ENCODE measurements at regions not wholly inside any gene's neighbourhood (a gene's known extent, or its start where the extent isn't known, plus 50 kb on each side); places are given as distances from the start of the nearest gene placed in this dataset.

DNA sequence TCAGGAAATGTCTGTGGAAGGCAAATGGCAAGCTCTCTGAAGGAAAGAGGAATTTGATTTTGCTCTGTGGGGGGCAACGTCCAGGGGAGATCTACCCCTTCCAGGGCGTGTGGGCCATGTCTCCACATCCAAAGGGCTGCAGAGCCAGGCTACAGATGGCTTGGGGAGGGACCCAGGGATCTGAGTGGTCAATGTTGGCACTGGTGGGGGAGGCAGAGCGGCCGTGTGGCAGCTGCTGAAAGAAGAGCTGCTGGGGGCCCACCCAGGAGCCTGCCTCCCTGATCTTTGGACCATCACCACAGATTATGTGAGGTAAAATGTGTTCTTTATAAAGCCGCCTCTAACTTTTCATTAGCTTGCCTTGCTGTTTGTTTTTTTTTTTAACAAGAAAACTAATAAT is 144.1 kb downstream of the HERPUD2 start:
- H3K27ac Mint-ChIP-seq (ENCODE audit: low read depth) = no peak overlapping the region

DNA sequence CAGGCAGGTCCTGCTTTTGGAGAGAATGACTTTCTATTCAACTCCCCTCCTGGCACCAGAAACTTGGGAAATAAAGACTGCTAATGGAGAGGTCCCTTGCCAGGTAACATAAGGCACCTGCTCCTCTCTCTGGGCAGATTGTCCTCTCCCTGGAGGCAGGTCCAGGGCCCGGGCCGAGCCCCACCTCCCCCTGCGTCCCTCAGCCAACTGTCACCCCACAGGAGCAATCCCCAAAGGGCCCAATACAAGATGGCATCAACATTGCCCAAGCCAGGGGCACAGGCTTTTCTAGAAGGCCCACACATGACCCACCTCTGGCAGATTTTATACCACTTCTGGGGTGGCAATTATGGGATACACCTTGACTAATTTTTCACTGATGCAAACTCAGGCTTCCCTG is 145.2 kb downstream of the HERPUD2 start:
- Mint-ChIP-seq H3K4me3 (no peak overlapping the region), H3K9me3 (no peaks in the 10 kb centered on the region), H3K27ac (ENCODE audit: low read depth) (no peak overlapping the region), H3K4me1 (no peaks in the 10 kb centered on the region), H3K36me3 (ENCODE audit: insufficient read depth) (peaks cover 2% of the 10 kb centered on the region), H3K27me3 (peaks cover 47% of the 10 kb centered on the region)
- ATAC-seq (replicated peaks; ENCODE audit: extremely low read depth, poor library complexity, severe bottlenecking) (no peak), DNase-seq (ENCODE audit: low spot score in 2 of 2) (no peak)

More for the DNA sequence above, 144.1 kb downstream of the HERPUD2 start:
- Mint-ChIP-seq H3K36me3 (ENCODE audit: insufficient read depth) (peaks cover 2% of the 10 kb centered on the region), H3K9me3 (no peaks in the 10 kb centered on the region), H3K4me1 (no peaks in the 10 kb centered on the region), H3K4me3 (no peak overlapping the region), H3K27me3 (peaks cover 47% of the 10 kb centered on the region)
- DNase-seq (ENCODE audit: low spot score in 2 of 2) = no peak
- ATAC-seq (replicated peaks; ENCODE audit: extremely low read depth, poor library complexity, severe bottlenecking) = no peak

DNA sequence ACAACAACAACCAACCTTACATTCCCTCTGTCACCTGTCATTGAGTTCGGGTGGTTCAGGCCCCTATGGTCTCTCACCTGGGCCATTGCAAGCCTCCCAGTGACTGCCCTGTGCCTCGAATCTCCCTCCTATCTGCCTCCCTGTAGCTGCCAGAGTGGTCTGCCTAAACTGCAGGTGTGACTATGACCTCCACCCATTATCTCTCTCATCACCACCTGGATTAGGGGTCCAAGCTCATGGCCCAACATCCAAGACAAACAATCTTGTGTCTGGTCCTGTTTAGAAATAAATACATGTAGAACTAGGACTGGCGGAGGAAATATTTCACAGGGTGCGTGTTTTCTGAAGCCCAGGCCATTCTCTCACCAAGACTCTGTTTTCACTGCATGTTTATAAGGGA is 146.6 kb downstream of the HERPUD2 start:
- no peak overlapping the region for H3K27ac Mint-ChIP-seq (ENCODE audit: low read depth)
- no peak for DNase-seq (ENCODE audit: low spot score in 2 of 2)
- ATAC-seq (replicated peaks; ENCODE audit: extremely low read depth, poor library complexity, severe bottlenecking) = no peak
- H3K4me3 Mint-ChIP-seq = no peak overlapping the region
- peaks cover 42% of the 10 kb centered on the region for H3K27me3 Mint-ChIP-seq
- no peaks in the 10 kb centered on the region for H3K4me1 Mint-ChIP-seq
- no peaks in the 10 kb centered on the region for H3K9me3 Mint-ChIP-seq
- H3K36me3 Mint-ChIP-seq (ENCODE audit: insufficient read depth) = peaks cover 2% of the 10 kb centered on the region

DNA sequence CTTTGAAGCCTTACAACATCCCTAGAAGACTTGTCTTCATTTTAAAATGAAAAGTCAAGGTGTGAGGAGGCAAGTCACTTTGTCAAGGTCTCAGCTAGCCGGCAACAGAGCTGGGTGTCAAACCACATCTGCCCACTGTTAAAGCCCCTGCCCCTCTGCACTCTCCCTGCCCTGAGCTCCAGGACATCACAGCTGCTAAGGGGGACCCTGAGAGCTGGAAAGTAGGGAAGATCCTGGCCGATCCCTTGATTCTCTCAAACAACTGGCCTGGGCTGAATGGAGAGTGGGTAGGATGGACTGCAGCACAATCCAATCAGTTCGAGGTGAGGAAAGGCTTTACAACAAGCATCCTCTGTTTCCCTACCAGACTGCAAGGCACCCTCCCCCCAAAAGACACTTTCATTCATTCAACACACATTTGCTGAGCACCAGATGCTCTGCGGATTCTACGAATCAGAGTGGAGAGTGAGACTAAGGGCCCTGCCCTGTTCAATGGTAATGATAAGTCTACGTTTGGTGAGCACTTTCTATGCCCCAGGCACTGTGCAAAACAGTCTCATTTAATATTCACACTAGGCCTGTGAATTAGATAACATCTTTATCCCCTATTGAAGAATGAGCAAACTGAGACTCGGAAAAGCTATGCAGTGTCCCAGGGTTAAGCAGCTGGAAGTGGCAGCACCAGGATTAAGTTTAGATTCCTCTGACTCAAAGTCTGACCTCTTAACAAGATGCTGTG is 148.1 kb downstream of the HERPUD2 start:
- H3K9me3 Mint-ChIP-seq = no peaks in the 10 kb centered on the region
- ATAC-seq (replicated peaks; ENCODE audit: extremely low read depth, poor library complexity, severe bottlenecking) = no peak
- no peak for DNase-seq (ENCODE audit: low spot score in 2 of 2)
- peaks cover 35% of the 10 kb centered on the region for H3K27me3 Mint-ChIP-seq
- peaks cover 2% of the 10 kb centered on the region for H3K36me3 Mint-ChIP-seq (ENCODE audit: insufficient read depth)
- H3K27ac Mint-ChIP-seq (ENCODE audit: low read depth) = no peak overlapping the region
- no peak overlapping the region for H3K4me3 Mint-ChIP-seq
- no peaks in the 10 kb centered on the region for H3K4me1 Mint-ChIP-seq

DNA sequence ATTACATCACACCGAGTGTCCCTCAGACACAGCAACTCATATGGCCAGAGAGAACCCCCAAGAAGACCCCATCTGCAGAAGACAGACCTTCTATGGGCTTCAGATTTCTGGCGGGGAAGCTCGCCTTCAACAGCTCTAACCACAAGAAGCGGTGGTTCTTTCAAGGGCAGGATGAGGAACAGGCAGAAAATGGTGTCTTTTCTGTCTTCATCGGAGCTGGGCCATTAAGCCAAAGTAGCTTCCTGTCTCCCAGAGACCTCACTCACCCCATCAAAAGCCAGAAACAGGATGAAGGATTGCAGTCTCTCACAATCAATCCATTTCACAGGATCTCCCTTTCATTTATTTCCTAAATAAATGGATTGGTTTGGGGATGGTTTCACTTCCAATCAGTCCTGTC is 149.1 kb downstream of the HERPUD2 start:
- Mint-ChIP-seq H3K9me3 (no peaks in the 10 kb centered on the region), H3K27me3 (peaks cover 35% of the 10 kb centered on the region), H3K4me1 (no peaks in the 10 kb centered on the region), H3K36me3 (ENCODE audit: insufficient read depth) (peaks cover 2% of the 10 kb centered on the region), H3K27ac (ENCODE audit: low read depth) (no peak overlapping the region), H3K4me3 (no peak overlapping the region)
- DNase-seq (ENCODE audit: low spot score in 2 of 2) (no peak), ATAC-seq (replicated peaks; ENCODE audit: extremely low read depth, poor library complexity, severe bottlenecking) (no peak)

DNA sequence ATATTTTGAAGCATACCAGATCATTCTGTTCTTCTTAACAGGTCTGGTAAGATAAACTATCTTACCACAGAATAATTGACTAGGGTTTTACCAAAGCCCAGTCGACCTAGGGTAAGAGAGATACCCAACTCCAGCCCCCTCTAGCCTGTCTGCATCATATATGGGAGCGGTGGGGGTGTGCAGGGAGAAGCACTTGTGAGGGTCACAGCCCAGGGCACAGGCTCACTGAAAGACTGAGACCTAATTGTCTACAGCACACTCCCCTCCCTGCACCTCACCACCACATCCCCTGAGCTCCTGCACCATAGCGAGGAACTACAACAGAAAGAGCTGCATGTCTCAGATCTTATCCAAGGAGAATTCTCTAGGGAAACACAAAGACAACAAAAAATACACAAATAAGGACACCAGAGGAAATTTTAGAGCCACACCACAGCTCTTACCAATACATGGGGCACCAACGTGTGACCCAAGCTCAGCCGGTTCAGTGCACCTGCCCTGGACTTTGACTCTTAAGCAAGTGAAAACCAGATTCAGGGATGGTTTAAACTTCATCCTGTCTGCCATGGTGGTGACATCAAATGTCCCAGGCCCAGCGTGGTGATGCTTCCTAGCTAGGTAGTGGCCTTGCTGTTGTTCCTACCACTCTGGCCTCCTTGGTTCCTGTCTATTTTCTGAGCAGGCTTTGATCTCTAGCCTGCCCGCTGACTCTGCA is 150.8 kb downstream of the HERPUD2 start:
- no peak for ATAC-seq (replicated peaks; ENCODE audit: extremely low read depth, poor library complexity, severe bottlenecking)
- Mint-ChIP-seq H3K4me3 (no peak overlapping the region), H3K4me1 (no peaks in the 10 kb centered on the region), H3K27ac (ENCODE audit: low read depth) (no peak overlapping the region), H3K27me3 (peaks cover 29% of the 10 kb centered on the region), H3K9me3 (no peaks in the 10 kb centered on the region), H3K36me3 (ENCODE audit: insufficient read depth) (no peaks in the 10 kb centered on the region)
- DNase-seq (ENCODE audit: low spot score in 2 of 2) = no peak

DNA sequence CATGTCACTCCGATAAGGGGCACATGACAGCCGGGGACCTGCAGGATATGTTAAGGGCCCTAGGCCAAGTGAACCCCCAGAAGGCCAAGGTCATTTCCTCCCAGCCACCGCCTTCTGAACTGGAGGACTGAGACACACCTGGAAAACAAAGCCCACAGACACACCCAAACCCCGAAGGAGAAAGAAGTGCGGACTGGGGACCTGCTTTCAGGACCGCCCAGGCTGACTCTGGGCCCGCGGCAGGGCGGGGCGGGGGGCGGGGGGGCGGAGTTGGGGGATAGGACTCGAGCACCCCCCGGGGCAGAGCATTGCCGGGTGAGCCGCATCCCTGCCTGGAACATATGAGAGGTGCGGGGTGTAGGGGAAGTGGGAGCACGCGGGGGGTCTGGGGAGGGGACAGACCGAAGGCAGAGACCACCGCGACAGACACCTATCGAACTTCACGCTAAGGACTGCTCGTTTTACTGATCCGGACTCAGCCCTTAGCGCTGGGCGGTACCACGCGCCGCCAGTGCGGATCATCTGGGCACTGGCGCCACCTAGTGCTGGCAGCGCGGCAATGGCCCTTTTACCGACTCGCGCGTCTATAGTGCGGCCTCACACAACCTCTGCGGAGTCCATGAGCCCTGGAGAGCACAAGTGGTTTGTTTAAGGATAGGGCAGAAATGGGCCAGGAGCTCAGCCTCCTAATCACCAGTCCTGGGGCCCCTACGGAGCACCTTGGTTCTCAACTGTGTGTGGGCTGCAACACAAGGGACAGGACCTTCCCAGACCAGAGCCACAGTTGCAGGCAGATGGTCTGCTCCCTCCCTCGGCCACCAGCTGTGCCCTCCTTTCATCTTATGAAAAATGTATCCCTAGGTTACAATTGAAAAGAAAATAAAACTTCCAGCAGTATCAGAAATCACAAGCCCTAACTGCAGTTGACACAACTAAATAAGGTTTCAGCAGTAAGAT is 157.6 kb downstream of the HERPUD2 start:
- Mint-ChIP-seq H3K27me3 (peaks cover 23% of the 10 kb centered on the region), H3K36me3 (ENCODE audit: insufficient read depth) (no peaks in the 10 kb centered on the region), H3K4me1 (no peaks in the 10 kb centered on the region), H3K27ac (ENCODE audit: low read depth) (no peak overlapping the region), H3K4me3 (peak overlapping the region; percentile 73), H3K9me3 (no peaks in the 10 kb centered on the region)
- ATAC-seq (replicated peaks; ENCODE audit: extremely low read depth, poor library complexity, severe bottlenecking) (peak; percentile 98), DNase-seq (ENCODE audit: low spot score in 2 of 2) (peak; percentile 68 to 75)

DNA sequence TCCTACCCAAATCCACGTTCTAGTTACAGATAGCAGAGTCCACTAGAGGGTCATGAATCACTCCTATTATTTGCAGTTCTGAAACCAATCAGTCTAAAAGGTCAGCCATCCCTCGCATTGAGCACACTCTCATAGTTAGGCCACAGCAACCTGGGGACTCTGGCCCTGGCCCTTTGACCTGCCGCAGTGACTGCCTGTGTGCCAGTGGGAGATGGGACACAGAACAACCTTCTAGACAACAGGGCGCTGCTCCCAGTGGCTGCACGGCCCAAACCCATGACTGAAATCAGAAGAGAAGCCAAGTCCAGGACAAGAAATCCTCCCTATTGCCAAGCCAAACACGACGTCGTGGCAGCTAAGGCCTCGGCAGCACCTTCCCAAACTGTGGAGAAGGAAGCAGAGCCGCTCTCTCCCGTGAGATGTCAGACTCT is 158.5 kb downstream of the HERPUD2 start:
- DNase-seq (ENCODE audit: low spot score in 2 of 2) = no peak
- Mint-ChIP-seq H3K4me1 (no peaks in the 10 kb centered on the region), H3K27me3 (peaks cover 32% of the 10 kb centered on the region), H3K4me3 (peak overlapping the region; percentile 73), H3K9me3 (no peaks in the 10 kb centered on the region), H3K36me3 (ENCODE audit: insufficient read depth) (peaks cover 1% of the 10 kb centered on the region), H3K27ac (ENCODE audit: low read depth) (no peak overlapping the region)
- no peak for ATAC-seq (replicated peaks; ENCODE audit: extremely low read depth, poor library complexity, severe bottlenecking)

DNA sequence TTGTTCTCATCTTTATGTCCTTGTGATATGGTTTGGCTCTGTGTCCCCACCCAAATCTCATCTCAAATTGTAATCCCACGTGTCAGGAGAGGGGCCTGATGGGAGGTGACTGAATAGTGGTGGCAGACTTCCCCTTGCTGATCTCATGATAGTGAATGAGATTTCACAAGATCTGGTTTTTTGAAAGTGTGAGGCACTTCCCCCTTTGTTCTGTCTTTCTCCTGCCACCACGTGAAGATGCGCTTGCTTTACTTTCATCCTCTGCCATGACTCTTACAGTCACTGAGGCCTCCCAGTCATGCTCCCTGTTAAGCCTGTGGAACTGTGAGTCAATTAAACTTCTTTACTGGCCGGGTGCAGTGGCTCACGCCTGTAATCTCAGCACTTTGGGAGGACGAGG is 161.0 kb downstream of the HERPUD2 start:
- no peaks in the 10 kb centered on the region for H3K9me3 Mint-ChIP-seq
- H3K27me3 Mint-ChIP-seq = peaks cover 33% of the 10 kb centered on the region
- H3K4me1 Mint-ChIP-seq = no peaks in the 10 kb centered on the region
- no peak overlapping the region for H3K27ac Mint-ChIP-seq (ENCODE audit: low read depth)
- peaks cover 1% of the 10 kb centered on the region for H3K36me3 Mint-ChIP-seq (ENCODE audit: insufficient read depth)
- ATAC-seq (replicated peaks; ENCODE audit: extremely low read depth, poor library complexity, severe bottlenecking) = no peak
- DNase-seq (ENCODE audit: low spot score in 2 of 2) = no peak
- no peak overlapping the region for H3K4me3 Mint-ChIP-seq

DNA sequence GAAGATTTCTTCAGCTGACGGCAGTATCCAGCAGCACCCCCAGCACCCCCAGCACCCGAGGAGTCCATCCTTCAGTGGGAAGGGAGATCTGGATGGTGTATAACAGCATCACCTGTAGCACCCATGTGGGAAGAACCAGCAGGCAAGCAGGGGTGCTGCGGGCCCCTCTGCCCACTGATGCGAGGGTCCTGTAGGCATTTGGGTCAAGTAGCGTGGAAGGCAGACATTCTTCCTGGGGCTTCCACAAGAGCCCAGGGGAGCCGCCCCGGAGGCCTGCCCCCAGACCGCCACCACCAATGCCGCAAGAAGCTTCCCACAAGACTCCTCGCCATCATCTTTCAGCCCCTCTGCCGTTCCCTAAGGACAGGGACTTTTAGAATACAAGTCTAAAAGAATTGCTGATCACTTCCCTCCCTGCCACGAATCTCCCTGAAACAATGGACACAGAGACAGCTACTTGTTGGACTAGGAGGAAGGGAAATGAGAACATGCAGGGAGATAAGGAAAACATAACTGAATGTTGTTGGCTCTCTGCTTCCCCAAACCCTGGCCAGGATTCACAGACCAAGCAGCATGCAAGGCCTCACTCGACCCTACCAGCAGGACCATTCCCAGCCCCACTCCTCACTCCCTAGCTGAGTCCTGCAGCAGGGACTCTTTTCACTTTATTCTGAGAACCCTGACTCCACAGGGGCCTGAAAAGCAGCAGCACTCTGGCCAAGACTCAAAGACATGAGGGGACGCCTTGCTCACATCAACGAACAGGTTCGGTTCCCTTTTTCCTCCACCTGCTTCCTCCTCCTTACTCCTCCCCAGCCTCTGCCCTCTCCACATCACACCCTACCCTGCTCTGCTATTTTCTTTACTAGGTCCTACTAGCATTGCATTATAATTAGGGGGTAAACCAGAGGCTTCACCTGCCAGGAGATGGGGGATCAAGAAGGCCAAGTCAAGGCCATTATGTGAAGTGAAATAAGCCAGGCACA is 164.5 kb downstream of the HERPUD2 start:
- ATAC-seq (replicated peaks; ENCODE audit: extremely low read depth, poor library complexity, severe bottlenecking) (no peak), DNase-seq (ENCODE audit: low spot score in 2 of 2) (no peak)
- H3K36me3 Mint-ChIP-seq (ENCODE audit: insufficient read depth) = peaks cover 1% of the 10 kb centered on the region
- H3K4me3 Mint-ChIP-seq = no peak overlapping the region
- H3K27ac Mint-ChIP-seq (ENCODE audit: low read depth) = no peak overlapping the region
- no peaks in the 10 kb centered on the region for H3K9me3 Mint-ChIP-seq
- H3K27me3 Mint-ChIP-seq = peaks cover 53% of the 10 kb centered on the region
- no peaks in the 10 kb centered on the region for H3K4me1 Mint-ChIP-seq

DNA sequence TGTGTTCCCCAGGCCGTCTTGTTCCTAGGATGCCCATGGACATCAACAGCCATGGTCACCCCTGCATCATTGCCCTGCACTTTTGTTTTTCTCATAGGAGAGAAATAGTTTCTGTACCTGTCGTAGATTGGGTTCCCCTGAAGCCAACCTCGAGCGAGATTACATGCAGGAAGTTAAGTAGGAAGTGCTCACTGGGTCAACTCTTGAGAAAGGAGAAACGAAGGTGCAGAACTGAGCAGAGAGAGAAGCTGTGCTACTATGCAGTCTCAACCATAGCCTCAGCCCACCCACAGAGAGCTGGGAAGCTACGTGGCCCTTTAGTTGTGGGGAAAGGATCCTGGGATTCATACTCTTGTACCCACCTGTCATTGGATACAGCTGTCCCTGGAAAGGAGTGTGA is 165.2 kb downstream of the HERPUD2 start:
- H3K27me3 Mint-ChIP-seq = peaks cover 53% of the 10 kb centered on the region
- H3K27ac Mint-ChIP-seq (ENCODE audit: low read depth) = no peak overlapping the region
- ATAC-seq (replicated peaks; ENCODE audit: extremely low read depth, poor library complexity, severe bottlenecking) (no peak), DNase-seq (ENCODE audit: low spot score in 2 of 2) (no peak)
- H3K4me1 Mint-ChIP-seq = no peaks in the 10 kb centered on the region
- H3K4me3 Mint-ChIP-seq = no peak overlapping the region
- peaks cover 1% of the 10 kb centered on the region for H3K36me3 Mint-ChIP-seq (ENCODE audit: insufficient read depth)
- no peaks in the 10 kb centered on the region for H3K9me3 Mint-ChIP-seq

Measured in central memory CD8-positive, alpha-beta T cell (primary cell).